Prostate gland (tissue), 2 donors: ENCODE measurements at regions not wholly inside any gene's neighbourhood (a gene's known extent, or its start where the extent isn't known, plus 50 kb on each side); places are given as distances from the start of the nearest gene placed in this dataset.

ENCODE experiments used
- POLR2A ChIP-seq: fragments of 450-650 bp; IDR thresholded peaks from one replicate; pipeline ENCODE4 v1.6.1; 2016; ENCODE audit warnings: antibody characterized with exemption, mild to moderate bottlenecking
- POLR2AphosphoS5 ChIP-seq: sonication (generic); formaldehyde crosslinking; IDR thresholded peaks from one replicate; pipeline ENCODE4 v1.6.1; 2017; ENCODE audit warnings: antibody characterized with exemption
- TF ChIP-seq, protein P1 (sequence below), 4 experiments: fragments of 200-600 bp in 2 of 4; fragments of 450-650 bp in 2 of 4; sonication (generic) in 2 of 4; IDR thresholded peaks; 1 replicate in 3 of 4; 2 replicates in 1 of 4; pipeline ENCODE4 v1.5.1; 2016 to 2019; ENCODE audit warnings: antibody characterized with exemption in 4 of 4, mild to moderate bottlenecking in 2 of 4, moderate library complexity in 2 of 4

DNA sequence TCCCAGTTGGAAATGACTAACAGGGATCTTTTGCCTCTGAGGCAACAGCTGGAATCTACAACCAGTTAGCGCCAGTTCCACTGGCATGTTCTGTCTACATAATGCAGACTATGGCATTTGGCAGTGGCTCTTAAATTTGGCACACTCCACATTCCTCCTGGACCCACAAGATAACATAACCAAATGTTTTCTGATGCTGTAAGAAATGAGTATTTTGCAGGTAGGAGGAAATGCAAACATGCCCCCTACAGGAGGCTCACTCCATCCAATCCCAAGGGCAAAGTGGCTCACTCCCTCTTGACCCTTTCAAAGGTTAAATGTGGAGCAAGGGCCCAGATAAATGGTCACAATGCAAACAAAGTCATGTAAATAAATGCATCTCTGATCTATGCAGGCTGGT, 129.2 kb upstream of the PROX1 start:
- TF ChIP-seq POLR2A (no peak), POLR2AphosphoS5 (no peak)
- TF ChIP-seq, protein P1, sequence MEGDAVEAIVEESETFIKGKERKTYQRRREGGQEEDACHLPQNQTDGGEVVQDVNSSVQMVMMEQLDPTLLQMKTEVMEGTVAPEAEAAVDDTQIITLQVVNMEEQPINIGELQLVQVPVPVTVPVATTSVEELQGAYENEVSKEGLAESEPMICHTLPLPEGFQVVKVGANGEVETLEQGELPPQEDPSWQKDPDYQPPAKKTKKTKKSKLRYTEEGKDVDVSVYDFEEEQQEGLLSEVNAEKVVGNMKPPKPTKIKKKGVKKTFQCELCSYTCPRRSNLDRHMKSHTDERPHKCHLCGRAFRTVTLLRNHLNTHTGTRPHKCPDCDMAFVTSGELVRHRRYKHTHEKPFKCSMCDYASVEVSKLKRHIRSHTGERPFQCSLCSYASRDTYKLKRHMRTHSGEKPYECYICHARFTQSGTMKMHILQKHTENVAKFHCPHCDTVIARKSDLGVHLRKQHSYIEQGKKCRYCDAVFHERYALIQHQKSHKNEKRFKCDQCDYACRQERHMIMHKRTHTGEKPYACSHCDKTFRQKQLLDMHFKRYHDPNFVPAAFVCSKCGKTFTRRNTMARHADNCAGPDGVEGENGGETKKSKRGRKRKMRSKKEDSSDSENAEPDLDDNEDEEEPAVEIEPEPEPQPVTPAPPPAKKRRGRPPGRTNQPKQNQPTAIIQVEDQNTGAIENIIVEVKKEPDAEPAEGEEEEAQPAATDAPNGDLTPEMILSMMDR (IDR thresholded peaks at IDR 0.05), result no peak
